CD4-positive, alpha-beta T cell (primary cell): ENCODE measurements at regions not wholly inside any gene's neighbourhood (a gene's known extent, or its start where the extent isn't known, plus 50 kb on each side); places are given as distances from the start of the nearest gene placed in this dataset.

Source experiments
- ATAC-seq: fragments of 200-7000 bp; cut with Tn5 transposase; one replicate; pipeline ENCODE4 v1.10.0; 2022; ENCODE audit warnings: mild to moderate bottlenecking; ENCODE audit not compliant: poor library complexity
- CTCF ChIA-PET: fragments of 350-600 bp; sonication (Branson Sonifier 250); formaldehyde crosslinking; loops from one replicate; lab custom pipeline; 2021; ENCODE audit warnings: antibody characterized with exemption, inconsistent platforms; lab: Charles Lee
- POLR2A ChIA-PET: fragments of 350-600 bp; sonication (Branson Sonifier 250); formaldehyde crosslinking; loops from one replicate; lab custom pipeline; 2021; ENCODE audit warnings: antibody characterized with exemption, inconsistent platforms; lab: Charles Lee
- DNase-seq, 14 experiments: peaks; one replicate each; pipeline ENCODE4 v3.0.0-alpha.2; 2013 to 2020; ENCODE audit warnings: mixed read lengths in 2 of 14
- H3K27ac ChIP-seq, 2 donors: one replicate each; pipeline versions ENCODE4 v1.5.1 to v1.7.0; 2013; ENCODE audit warnings: low read length in 2 of 2, low read depth in 1 of 2, mild to moderate bottlenecking in 1 of 2
- H3K27me3 ChIP-seq, 2 experiments: 1 replicate in 1 of 2; 2 replicates in 1 of 2; pipeline versions ENCODE4 v1.6.1 to v1.7.0; 2013; ENCODE audit warnings: low read length in 2 of 2, control low read depth in 1 of 2, mild to moderate bottlenecking in 1 of 2, moderate library complexity in 1 of 2; ENCODE audit not compliant: insufficient read depth in 2 of 2, control insufficient read depth in 1 of 2
- H3K36me3 ChIP-seq: one replicate; pipeline ENCODE4 v1.6.1; 2013; ENCODE audit warnings: low read length, control low read depth; ENCODE audit not compliant: insufficient read depth
- H3K4me1 ChIP-seq: one replicate; pipeline ENCODE4 v1.6.1; 2013; ENCODE audit warnings: low read length, control low read depth; ENCODE audit not compliant: insufficient read depth
- H3K4me3 ChIP-seq: one replicate; pipeline ENCODE4 v1.5.1; 2013; ENCODE audit warnings: mild to moderate bottlenecking, low read length, moderate library complexity
- H3K9me3 ChIP-seq, 2 experiments: 1 replicate in 1 of 2; 2 replicates in 1 of 2; pipeline versions ENCODE4 v1.6.1 to v1.7.0; 2013; ENCODE audit warnings: low read length in 2 of 2, mild to moderate bottlenecking in 2 of 2, control low read depth in 1 of 2, moderate library complexity in 1 of 2; ENCODE audit not compliant: control insufficient read depth in 1 of 2, insufficient read depth in 1 of 2
- H3K27ac Mint-ChIP-seq: one replicate; pipeline ENCODE4 v1.8.0; 2020; ENCODE audit warnings: mixed read lengths
- H3K27me3 Mint-ChIP-seq: one replicate; pipeline ENCODE4 v1.8.0; 2021; ENCODE audit warnings: mixed read lengths
- H3K36me3 Mint-ChIP-seq: one replicate; pipeline ENCODE4 v1.8.0; 2021; ENCODE audit warnings: low read depth, mixed read lengths
- H3K4me1 Mint-ChIP-seq: one replicate; pipeline ENCODE4 v1.8.0; 2021; ENCODE audit warnings: low read depth, mixed read lengths
- H3K4me3 Mint-ChIP-seq: one replicate; pipeline ENCODE4 v1.8.0; 2020; ENCODE audit warnings: mild to moderate bottlenecking, mixed read lengths
- H3K9me3 Mint-ChIP-seq: one replicate; pipeline ENCODE4 v1.8.0; 2020; ENCODE audit warnings: mixed read lengths
- CTCF ChIP-seq: fragments of 200-600 bp; IDR thresholded peaks from one replicate; pipeline ENCODE4 v1.8.0; 2022; ENCODE audit warnings: antibody characterized with exemption, mild to moderate bottlenecking
- intact Hi-C, 2 experiments: fragments of 100-400 bp; cut with DNase I in 1 of 2; cut with micrococcal nuclease in 1 of 2; formaldehyde crosslinking; loops; one replicate each; pipeline versions ENCODE4 v1.15.1 to v1.9.0; 2023 to 2025; cut with DNase I, micrococcal nuclease

GRCh38 chr4:135065366-135065765, 863.8 kb upstream of the PABPC4L start:
- ATAC-seq = no peak
- H3K4me3 Mint-ChIP-seq = no peak overlapping the region
- no peaks in the 10 kb centered on the region for H3K9me3 Mint-ChIP-seq
- intact Hi-C loops = no loop called here
- H3K36me3 Mint-ChIP-seq = no peaks in the 10 kb centered on the region
- H3K27ac Mint-ChIP-seq = no peak overlapping the region
- H3K4me1 Mint-ChIP-seq = no peaks in the 10 kb centered on the region
- peaks cover 0 to 3% of the 10 kb centered on the region in 2 experiments for H3K9me3 ChIP-seq
- no peak for TF ChIP-seq CTCF
- H3K4me1 ChIP-seq = no peaks in the 10 kb centered on the region
- H3K27ac ChIP-seq = no peak overlapping the region
- no peak for DNase-seq
- H3K36me3 ChIP-seq = no peaks in the 10 kb centered on the region
- ChIA-PET POLR2A (no interaction called here), CTCF (no interaction called here)
- no peaks in the 10 kb centered on the region for H3K27me3 ChIP-seq
- no peak overlapping the region for H3K4me3 ChIP-seq
- no peaks in the 10 kb centered on the region for H3K27me3 Mint-ChIP-seq

- ChIA-PET POLR2A (no interaction called here), CTCF (no interaction called here)
- Histone ChIP-seq H3K27ac (no peak overlapping the region), H3K9me3 (no peaks in the 10 kb centered on the region), H3K36me3 (no peaks in the 10 kb centered on the region), H3K4me1 (no peaks in the 10 kb centered on the region), H3K4me3 (no peak overlapping the region), H3K27me3 (no peaks in the 10 kb centered on the region)
- no peaks in the 10 kb centered on the region for H3K27me3 Mint-ChIP-seq
- H3K27ac Mint-ChIP-seq = no peak overlapping the region
- TF ChIP-seq CTCF = no peak
- H3K4me1 Mint-ChIP-seq = no peaks in the 10 kb centered on the region
- H3K36me3 Mint-ChIP-seq = no peaks in the 10 kb centered on the region
- ATAC-seq (no peak), DNase-seq (no peak)
- intact Hi-C loops = no loop called here
- no peak overlapping the region for H3K4me3 Mint-ChIP-seq
- peaks cover 8% of the 10 kb centered on the region for H3K9me3 Mint-ChIP-seq
Measured at GRCh38 chr4:135050086-135050717, 848.6 kb upstream of the PABPC4L start.

GRCh38 chr4:135032670-135033069, 831.1 kb upstream of the PABPC4L start:
- Histone ChIP-seq H3K27me3 (no peaks in the 10 kb centered on the region), H3K36me3 (no peaks in the 10 kb centered on the region), H3K4me1 (no peaks in the 10 kb centered on the region), H3K27ac (no peak overlapping the region), H3K9me3 (peaks cover 0 to 7% of the 10 kb centered on the region in 2 experiments), H3K4me3 (no peak overlapping the region)
- DNase-seq (no peak), ATAC-seq (no peak)
- no peaks in the 10 kb centered on the region for H3K4me1 Mint-ChIP-seq
- H3K36me3 Mint-ChIP-seq = no peaks in the 10 kb centered on the region
- no peak overlapping the region for H3K27ac Mint-ChIP-seq
- ChIA-PET CTCF (no interaction called here), POLR2A (no interaction called here)
- no peaks in the 10 kb centered on the region for H3K27me3 Mint-ChIP-seq
- no peak overlapping the region for H3K4me3 Mint-ChIP-seq
- no peak for TF ChIP-seq CTCF
- H3K9me3 Mint-ChIP-seq = peaks cover 2% of the 10 kb centered on the region
- intact Hi-C loops = no loop called here
